ENCODE measurements at regions not wholly inside any gene's neighbourhood (a gene's known extent, or its start where the extent isn't known, plus 50 kb on each side); places are given as distances from the start of the nearest gene placed in this dataset.
"Not testable (repeated sequence)": the region's sequence is repeated elsewhere in the genome, so short reads cannot be mapped to it uniquely, and the experiment has no call there.

DNA sequence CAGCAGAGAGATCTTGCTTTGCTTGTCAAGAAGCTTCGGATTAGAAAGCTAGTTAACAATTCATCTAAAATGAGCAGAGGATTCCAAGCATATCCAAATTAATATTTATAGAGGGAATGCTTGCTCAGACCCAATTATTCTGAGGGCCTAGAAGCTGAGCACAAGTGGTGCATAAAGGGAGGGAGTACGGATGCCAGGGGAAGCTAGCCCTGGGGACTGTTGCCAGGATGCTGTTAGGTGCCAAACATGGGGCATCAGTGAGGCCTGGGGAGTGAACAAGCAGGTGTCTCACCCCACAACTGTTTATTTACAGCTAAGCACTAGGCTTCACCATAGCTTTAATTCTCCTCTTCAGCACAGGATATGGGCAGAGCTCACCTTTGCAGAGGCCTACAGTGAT lies 684.1 kb upstream of the C16orf82 start:
- DNase-seq (ENCODE audit: insufficient read length, low spot score) (no peak), FAIRE-seq (no peak)

DNA sequence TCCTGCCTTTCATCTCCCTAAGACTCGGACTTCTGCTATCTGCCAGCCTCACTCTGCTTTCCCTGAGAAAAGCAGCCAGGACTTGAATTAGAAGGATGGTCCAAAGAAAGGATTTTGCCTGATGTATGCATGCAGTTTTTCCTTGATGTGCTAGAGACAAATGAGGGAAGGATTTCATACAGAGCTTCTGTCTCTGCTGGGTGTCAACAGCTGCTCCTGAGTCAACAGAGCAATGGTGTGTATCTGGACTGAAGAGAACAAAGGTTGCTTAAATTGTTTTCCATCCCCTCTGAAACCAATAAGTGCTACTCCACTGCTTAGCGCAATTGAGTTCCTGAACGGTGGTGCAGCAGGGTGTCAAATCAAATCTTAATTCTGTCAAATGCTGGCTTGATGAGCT lies 680.6 kb upstream of the C16orf82 start:
- FAIRE-seq = no peak

DNA sequence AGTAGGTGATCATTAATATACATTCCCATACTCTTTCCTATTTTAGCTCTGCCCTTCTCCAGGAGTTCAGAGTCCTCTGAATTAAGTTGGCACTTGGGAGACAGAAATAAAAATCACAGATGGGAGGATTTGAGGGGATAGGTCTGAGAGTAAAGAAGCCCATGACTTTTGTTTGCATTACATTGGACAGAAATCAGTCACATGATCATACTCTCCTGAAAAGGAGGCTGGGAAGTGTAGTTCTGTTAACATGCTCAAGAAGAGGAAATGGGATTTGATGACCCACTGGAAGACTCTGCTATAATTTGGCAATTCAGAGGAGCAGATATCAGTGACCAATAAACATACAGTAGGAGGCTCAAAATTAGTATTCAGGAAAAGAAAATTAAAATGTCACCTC lies 674.9 kb upstream of the C16orf82 start:
- DNase-seq (ENCODE audit: insufficient read length, low spot score) (no peak), FAIRE-seq (no peak)

More for the DNA sequence above, 680.6 kb upstream of the C16orf82 start:
- no peak for DNase-seq (ENCODE audit: insufficient read length, low spot score)

DNA sequence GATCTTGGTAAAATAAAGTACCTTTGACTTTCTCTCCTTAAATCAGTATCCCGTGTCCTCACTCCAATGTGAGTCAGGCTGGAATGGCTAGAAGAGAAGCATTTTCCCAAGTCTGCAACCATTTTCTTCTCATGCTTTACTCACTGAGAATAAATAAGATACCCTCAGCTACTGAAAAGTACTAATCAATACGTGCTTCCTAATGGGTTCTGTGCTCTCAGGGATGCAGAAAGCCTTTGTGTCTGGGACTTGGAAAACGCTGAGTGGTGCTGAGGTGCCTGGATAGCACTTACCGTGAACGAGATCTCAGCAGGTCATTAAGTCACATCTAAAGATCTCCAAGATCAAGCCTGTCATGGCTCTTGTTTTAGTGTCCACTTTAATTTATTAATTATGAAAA lies 672.3 kb upstream of the C16orf82 start:
- FAIRE-seq = no peak
- no peak for DNase-seq (ENCODE audit: insufficient read length, low spot score)

DNA sequence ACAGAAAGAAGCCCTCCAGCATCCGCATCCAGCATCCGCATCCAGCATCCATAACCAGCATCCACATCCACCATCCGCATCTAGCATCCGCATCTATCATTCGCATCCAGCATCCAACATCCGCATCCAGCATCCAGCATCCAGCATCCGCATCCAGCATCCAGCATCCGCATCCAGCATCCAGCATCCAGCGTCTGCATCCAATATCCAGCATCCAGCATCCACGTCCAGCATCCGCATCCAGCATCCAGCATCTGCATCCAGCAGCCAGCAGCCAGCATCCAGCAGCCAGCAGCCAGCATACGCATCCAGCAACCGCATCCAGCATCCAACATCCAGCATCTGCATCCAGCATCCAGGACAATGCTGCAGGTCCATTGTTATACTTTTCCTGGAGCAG lies 671.0 kb upstream of the C16orf82 start:
- DNase-seq (ENCODE audit: insufficient read length, low spot score) = no peak
- no peak for FAIRE-seq

DNA sequence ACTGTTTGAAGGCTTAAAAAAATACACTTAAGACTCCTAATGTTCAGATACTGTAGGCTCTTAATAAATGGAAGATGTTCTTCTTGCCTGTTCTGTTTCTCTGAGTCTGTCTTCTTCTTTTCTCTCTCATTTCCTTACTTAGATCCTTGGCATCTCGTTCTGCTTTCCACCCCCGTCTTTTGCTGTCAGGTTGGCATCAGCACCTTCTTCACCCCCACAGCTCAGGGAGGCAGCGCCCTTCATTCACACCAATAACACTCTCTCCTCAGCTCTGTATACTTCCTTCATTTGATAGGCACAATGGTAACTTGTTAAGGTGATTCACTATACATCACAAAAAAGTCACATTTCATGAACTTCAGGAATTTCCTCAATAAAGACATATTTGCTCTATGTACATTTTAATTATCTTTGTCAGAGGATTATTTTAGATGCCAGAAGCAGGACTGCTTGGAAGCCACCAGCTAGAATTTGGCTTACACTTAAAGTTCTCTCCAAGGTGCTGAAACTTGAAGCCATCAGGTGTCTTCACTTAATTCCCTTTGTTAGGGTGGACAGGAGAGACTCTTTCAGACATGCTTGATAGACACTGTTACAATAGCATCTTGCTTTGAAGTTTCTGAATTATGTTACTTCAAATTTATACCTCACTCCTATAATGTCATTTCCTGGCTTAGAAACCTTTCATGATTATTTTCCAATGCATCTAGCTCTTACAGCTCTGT lies 670.1 kb upstream of the C16orf82 start:
- DNase-seq (ENCODE audit: insufficient read length, low spot score) (no peak), FAIRE-seq (no peak)

DNA sequence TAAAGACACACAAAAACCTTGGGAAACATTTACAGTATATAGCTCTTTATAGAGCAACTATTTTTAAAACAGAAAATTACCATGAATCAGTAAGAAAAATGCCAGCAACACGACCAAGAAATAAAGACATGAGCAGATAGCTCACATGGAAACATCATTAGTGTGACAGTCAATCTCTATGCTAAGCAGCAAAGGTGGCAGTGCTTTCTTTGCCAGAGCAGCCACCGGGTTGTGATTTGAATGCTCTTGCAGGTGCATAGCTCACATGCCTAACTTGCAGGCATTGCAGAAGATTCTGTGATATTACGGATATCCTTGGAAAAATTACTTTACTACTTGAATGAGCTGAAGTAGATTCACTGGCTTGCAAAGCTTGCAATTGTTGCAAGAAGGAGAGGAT lies 652.9 kb upstream of the C16orf82 start:
- FAIRE-seq = no peak
- DNase-seq (ENCODE audit: insufficient read length, low spot score) = no peak

DNA sequence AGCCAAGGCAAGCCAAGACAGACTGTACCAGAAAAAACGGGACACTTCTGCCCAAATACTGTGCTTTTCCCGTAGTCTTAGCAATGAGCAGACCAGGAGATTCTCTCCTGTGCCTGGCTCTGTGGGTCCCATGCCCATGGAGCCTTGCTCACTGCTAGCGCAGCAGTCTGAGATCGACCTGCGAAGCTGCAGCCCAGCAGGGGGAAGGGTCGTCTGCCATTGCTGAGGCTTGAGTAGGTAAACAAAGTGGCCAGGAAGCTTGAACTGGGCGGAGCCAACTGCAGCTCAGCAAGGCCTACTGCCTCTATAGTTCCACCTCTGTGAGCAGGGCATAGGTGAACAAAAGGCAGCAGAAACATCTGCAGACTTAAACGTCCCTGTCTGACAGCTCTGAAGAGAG lies 647.3 kb upstream of the C16orf82 start:
- DNase-seq (ENCODE audit: insufficient read length, low spot score); FAIRE-seq: not testable (repeated sequence)

DNA sequence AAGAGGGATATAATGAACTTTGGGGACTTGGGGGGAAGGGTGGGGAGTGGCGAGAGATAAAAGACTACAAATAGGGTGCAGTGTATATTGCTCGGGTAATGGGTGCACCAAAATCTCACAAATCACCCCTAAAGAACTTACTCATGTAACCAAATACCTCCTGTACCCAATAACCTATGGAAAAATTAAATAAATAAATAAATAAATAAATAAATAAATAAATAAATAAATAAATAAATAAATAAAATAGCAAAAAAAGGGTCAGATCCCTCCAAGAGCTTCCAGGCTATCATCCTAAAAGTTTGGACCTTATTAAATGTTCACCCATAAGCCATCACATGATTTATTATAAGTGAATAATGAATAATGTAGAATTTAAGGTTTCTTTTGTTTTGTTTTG lies 636.1 kb upstream of the C16orf82 start:
- FAIRE-seq = no peak
- DNase-seq (ENCODE audit: insufficient read length, low spot score) = no peak

DNA sequence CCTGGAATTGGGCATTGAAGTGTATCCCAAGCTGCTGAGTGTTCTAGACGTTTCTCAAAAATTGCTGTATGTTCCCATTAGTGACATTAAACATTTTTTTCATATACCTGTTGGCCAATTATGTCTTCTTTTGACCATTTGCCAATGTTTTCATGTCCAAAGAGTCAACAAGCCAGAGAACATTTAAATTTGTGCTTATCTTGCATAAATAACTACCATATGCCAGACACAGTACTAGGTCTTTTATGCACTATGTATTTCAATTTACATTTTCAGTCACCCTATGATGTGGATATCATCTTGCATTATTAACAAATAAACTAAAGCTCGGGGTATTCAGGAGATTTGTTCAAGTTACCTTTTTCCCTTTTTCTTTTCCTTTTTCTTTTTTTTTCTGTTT lies 632.9 kb upstream of the C16orf82 start:
- no peak for DNase-seq (ENCODE audit: insufficient read length, low spot score)
- no peak for FAIRE-seq

DNA sequence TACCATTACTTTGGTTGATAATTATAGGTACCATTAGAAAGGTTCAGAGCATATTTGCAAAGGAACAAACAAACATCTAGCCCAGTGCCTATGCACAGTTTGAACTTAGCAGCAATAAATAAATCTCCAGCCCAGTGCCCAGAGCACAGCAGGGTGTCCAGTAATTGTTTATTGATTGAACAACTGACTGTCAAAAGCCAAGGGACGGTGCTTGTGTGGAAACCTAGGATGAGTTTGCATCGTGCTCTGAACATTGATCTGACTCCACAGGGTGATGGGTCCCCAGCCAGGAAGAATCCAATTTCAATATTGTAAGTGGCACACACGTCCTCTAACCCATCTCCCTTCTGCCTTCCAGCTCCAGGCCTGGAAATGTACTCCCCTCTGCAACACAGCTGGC lies 625.5 kb upstream of the C16orf82 start:
- no peak for FAIRE-seq

DNA sequence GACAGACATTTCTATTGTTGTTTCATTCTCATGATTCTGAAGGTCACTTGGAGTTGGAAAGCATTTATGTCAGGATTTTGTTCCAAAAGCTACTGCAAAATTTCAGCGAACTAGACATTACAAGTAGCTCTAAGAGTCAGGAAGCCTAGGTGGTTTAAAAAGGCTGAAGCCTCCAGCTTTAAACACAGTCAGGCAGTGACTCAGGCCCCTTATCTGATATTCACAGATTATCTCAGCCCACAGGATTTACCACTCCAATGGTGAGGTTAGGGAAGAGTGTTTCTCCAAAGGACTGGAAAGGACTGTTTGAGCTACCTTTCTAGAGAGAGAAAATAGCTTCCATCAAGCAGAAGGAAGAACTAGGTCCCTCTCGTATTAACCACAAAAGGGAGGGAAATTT lies 624.4 kb upstream of the C16orf82 start:
- FAIRE-seq (no peak), DNase-seq (ENCODE audit: insufficient read length, low spot score) (no peak)

More for the DNA sequence above, 625.5 kb upstream of the C16orf82 start:
- DNase-seq (ENCODE audit: insufficient read length, low spot score) = no peak

DNA sequence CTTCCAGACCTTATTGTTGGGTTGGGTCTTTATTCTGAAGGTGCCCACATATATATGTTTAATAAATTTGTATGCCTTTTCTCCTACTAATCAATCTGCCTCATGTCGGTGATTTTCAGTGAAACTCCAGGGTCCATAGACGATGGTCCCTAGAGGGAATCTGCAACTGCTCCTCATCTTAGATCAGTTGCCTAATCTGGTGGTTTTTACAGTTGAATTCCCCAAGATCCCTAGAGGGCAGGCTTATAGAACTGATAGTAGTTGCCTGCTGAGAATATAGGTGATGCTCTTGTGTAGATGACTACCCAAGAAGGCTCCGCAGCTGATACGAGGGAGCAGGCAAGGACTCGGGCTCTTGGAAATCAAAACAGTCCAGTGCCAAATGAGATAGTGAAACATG lies 619.2 kb upstream of the C16orf82 start:
- FAIRE-seq (no peak), DNase-seq (ENCODE audit: insufficient read length, low spot score) (no peak)

DNA sequence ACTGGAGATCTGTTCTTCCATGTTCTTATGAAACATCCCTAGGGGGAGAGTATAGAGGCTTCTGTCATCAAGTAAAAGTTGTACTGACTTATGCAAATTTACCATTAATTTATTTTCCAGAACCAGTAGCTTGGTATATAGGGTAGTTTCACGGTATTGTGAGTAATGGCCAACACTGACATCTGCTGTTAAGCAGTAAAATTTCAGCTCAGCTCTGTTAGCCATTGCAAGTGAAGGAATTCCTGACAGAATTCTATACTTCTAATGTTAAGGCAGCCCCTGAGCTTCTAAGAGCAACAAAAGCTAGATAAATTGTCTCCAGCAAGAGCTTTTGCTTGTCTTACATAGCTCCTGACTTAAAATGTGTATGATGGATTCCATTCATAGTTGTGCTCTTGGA lies 613.5 kb upstream of the C16orf82 start:
- DNase-seq (ENCODE audit: insufficient read length, low spot score) (no peak), FAIRE-seq (no peak)

DNA sequence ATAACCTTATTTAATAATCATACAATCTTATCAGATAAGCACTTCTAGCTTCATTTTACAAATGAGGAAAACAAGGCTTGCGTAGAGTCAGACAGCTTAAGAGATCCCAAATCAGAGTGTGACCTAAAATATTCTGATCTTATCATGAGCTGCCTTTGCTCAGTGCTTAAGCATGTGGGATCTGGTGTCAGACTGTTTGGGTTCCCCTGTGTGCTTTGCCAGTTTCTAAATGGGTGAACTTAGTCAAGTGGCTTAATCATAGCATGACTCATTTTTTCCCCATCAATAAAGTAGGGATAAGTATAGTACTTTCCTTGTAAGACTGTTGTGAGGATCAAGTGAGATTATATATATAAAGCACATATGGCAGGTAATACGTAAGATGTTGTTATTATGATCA lies 612.6 kb upstream of the C16orf82 start:
- FAIRE-seq (no peak), DNase-seq (ENCODE audit: insufficient read length, low spot score) (no peak)

DNA sequence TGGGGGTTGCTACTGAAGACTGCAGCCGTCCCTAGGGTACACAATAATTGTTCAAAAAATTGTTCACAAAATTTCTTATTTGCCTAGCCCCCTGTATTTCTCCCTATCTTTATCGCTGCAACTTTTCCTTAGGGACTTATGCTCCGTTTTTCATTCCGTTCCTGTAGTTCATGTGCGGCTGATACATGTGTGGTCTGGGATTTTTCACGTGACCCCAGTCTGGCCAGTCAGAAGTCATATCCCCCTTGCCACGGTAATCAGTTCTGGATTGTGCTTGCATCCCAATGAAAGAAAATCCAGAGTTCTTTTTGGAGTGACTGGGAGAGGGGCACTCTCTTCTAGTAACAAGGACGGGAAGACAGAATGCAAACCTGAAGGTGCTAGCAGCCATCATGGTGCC lies 610.7 kb upstream of the C16orf82 start:
- FAIRE-seq (no peak), DNase-seq (ENCODE audit: insufficient read length, low spot score) (no peak)

DNA sequence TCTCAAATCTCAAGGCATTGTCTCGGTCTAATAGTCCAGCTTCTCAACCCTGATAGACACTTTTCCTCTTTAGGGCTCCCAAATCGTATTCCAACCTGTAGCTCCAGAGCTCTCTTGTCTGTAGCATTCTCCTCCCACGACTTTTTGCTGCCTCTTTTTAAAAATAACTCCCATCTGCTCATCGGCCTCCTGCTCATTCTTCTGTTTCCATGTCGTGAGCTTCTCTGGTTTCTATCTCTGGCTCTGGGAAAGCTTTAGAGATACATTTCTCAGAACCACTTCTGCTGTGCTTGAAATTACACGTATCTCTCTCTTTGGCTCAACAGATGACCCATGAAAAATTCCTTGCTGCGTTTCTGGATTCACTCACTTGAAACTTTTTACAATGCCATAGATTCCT lies 609.6 kb upstream of the C16orf82 start:
- DNase-seq (ENCODE audit: insufficient read length, low spot score) (no peak), FAIRE-seq (no peak)

DNA sequence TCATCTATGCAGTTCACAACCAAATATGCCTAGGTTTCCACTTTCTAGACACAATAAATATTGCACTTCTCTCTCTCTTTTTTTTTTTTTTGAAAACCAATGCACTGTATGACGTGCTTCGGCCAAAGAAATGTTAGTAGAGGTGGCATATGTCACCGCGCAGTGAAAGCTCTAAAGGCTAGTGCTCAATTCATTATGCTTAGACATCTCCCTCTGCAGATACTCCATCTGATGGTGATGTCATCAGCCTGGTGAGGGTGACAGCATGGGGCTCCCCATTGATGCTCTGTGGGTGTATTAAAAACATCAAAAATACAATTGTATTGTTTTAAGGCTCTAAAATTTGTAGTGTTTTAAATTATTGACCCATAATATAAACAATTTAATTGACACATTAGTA lies 608.8 kb upstream of the C16orf82 start:
- FAIRE-seq (no peak), DNase-seq (ENCODE audit: insufficient read length, low spot score) (no peak)

DNA sequence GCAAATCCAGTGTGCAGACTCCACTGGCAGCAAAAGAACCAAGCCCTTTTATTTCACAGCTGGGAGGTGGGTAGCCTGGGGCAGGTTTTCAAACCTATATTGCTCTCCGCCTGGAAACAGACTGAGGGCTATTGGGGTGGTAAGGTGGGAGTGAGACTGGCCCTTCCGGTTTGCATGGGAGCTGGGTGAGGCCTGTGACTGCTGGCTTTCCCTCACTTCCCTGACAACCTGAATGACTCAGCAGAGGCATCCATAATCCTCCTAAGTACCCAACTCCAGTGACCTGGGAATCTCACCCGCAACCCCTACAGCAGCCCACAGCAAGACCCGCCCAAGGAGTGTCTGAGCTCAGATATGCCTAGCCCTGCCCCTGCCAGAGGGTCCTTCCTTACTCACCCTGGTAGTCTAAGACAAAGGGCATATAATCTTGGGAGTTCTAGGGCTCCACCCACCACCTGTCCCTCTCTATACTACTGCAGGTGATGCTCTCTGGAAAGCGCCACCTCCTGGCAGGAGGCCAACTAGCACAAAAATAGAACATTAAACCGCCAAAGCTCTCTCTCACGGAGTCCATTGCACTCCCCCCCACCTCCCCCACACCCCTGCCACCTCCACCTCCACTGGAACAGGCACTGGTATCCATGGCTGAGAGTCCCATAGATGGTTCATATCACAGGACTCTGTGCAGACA lies 602.0 kb upstream of the C16orf82 start:
- DNase-seq (ENCODE audit: insufficient read length, low spot score) (no peak), FAIRE-seq (no peak)

DNA sequence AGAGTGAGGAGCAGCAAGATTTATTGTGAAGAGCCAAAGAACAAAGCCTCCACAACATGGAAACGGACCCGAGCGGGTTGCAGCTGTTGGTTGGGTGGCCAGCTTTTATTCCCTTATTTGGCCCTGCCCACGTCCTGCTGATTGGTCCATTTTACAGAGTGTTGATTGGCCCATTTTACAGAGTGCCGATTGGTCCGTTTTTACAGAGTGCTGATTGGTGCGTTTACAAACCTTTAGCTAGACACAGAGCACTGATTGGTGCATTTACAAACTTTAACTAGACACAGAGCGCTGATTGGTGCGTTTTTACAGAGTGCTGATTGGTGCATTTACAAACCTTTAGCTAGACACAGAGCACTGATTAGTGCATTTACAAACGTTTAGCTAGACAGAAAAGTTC lies 592.3 kb upstream of the C16orf82 start:
- not testable (repeated sequence) for FAIRE-seq; DNase-seq (ENCODE audit: insufficient read length, low spot score)

DNA sequence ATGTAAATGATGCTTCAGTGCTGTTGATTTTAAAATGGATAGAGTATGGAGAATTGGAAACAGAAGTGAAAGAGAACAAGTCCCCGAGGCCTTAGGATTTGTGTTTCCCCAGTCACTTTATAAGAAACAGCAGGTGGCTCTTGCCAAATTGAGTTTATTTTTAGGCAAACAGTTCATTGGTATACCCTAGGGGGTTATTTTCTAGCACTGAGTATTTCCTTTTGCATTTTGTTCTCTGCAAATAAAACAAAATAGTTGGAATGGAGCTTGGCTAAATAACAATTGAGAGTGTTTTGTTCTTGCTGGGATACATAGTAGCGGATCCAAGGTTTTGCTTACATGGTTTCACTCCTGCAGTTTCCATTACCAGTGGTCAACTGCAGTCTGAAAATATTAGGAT lies 591.1 kb upstream of the C16orf82 start:
- DNase-seq (ENCODE audit: insufficient read length, low spot score) (no peak), FAIRE-seq (no peak)

DNA sequence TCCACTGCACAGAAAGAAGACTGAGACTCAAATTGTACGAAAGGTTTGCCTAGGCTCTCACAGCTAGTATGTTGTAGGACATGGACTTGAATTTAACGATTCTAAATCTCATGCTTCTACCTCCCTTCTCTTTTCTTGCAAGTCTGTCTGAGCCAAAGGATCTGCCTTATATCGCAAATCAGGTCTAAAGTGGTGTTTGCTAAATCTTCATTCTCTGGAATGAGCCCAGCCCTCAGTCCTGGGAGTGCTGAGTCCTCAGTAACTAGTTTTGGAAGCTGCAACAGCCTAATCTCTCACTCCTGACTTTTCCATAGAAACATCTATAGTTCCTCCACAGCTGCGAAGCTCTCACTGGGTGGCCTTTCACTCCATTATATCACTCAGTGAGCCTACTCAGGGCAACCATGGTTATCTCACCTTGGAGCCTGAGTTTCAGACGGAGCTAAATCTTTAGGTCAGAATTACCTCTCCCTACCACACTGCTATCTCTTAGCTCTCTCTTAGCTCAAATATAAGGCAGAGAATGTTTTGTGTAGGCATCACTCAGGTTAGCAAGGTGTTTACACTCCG lies 575.5 kb upstream of the C16orf82 start:
- DNase-seq (ENCODE audit: insufficient read length, low spot score) (no peak), FAIRE-seq (no peak)
